ENCODE measurements at regions not wholly inside any gene's neighbourhood (a gene's known extent, or its start where the extent isn't known, plus 50 kb on each side); places are given as distances from the start of the nearest gene placed in this dataset.
"Not testable (repeated sequence)": the region's sequence is repeated elsewhere in the genome, so short reads cannot be mapped to it uniquely, and the experiment has no call there.

- ATAC-seq (ENCODE audit: low FRiP score in 2 of 2) = peak; percentile 85 to 97
- not testable (repeated sequence) for H3K4me3 ChIP-seq, H3K4me1 ChIP-seq, H3K36me3 ChIP-seq, DNase-seq, H3K27me3 ChIP-seq, H3K9me3 ChIP-seq
- TF ChIP-seq POLR2AphosphoS5 (IDR thresholded peaks at IDR 0.05) = peak in 1 of 2 donors; percentile 36
- TF ChIP-seq POLR2A (IDR thresholded peaks at IDR 0.05) = peak in 1 of 4 donors; percentile 45
- WGBS, 2 donors = 11 to 23% methylated on average over 7 to 8 of the region's 14 CpGs
- peak overlapping the region in 2 of 4 donors; percentile 36 to 71 for H3K27ac ChIP-seq
Observed at GRCh38 chr1:817071-817599, 106.6 kb upstream of the SAMD11 start.

- peak in 1 of 2 donors; percentile 58 for DNase-seq
- peak; percentile 37 to 44 for ATAC-seq (ENCODE audit: low FRiP score in 2 of 2)
- H3K27ac ChIP-seq = peak overlapping the region; percentile 32 to 74 (median 62)
- H3K36me3 ChIP-seq, H3K4me3 ChIP-seq, H3K9me3 ChIP-seq, H3K27me3 ChIP-seq, H3K4me1 ChIP-seq: not testable (repeated sequence)
- WGBS, 2 donors = 22 to 54% methylated on average over 5 to 7 of the region's 20 CpGs
Observed at GRCh38 chr1:817658-818617, 105.8 kb upstream of the SAMD11 start.

GRCh38 chr1:818618-819291, 105.0 kb upstream of the SAMD11 start:
- ATAC-seq (ENCODE audit: low FRiP score in 2 of 2) (peak in 1 of 2 donors; percentile 27), DNase-seq (peak in 1 of 2 donors; percentile 32)
- H3K4me1 ChIP-seq = peaks cover 0 to 7% (median 3%) of the 10 kb centered on the region in 4 donors
- H3K27me3 ChIP-seq = no peaks in the 10 kb centered on the region
- TF ChIP-seq POLR2A (IDR thresholded peaks at IDR 0.05) (no peak), EP300 (IDR thresholded peaks at IDR 0.05) (no peak), CTCF (IDR thresholded peaks at IDR 0.05) (no peak), POLR2AphosphoS5 (IDR thresholded peaks at IDR 0.05) (no peak)
- 61% methylated on average over 11 to 13 of the region's 13 CpGs for WGBS, 2 donors
- no peaks in the 10 kb centered on the region for H3K9me3 ChIP-seq
- no peak overlapping the region for H3K27ac ChIP-seq
- no peak overlapping the region for H3K4me3 ChIP-seq
- H3K36me3 ChIP-seq = no peaks in the 10 kb centered on the region

GRCh38 chr1:820962-821361, 102.8 kb upstream of the SAMD11 start:
- Histone ChIP-seq H3K4me1 (peaks cover under 1 to 7% (median 5%) of the 10 kb centered on the region in 4 donors), H3K4me3 (no peak overlapping the region), H3K27ac (peak overlapping the region in 1 of 4 donors; percentile 7), H3K9me3 (no peaks in the 10 kb centered on the region), H3K36me3 (no peaks in the 10 kb centered on the region), H3K27me3 (no peaks in the 10 kb centered on the region)
- WGBS, 2 donors = 92 to 96% methylated on average over 7 of the region's 7 CpGs
- ATAC-seq (ENCODE audit: low FRiP score in 2 of 2) = no peak
- no peak for DNase-seq
- TF ChIP-seq EP300 (IDR thresholded peaks at IDR 0.05) (no peak), POLR2AphosphoS5 (IDR thresholded peaks at IDR 0.05) (no peak), CTCF (IDR thresholded peaks at IDR 0.05) (no peak), POLR2A (IDR thresholded peaks at IDR 0.05) (no peak)

GRCh38 chr1:826808-827207, 96.9 kb upstream of the SAMD11 start:
- H3K27me3 ChIP-seq, H3K9me3 ChIP-seq, H3K36me3 ChIP-seq, DNase-seq, H3K4me1 ChIP-seq: not testable (repeated sequence)
- Histone ChIP-seq H3K27ac (peak overlapping the region; percentile 87 to 97 (median 92)), H3K4me3 (peak overlapping the region; percentile 15 to 61 (median 58))
- 0 to 1% methylated on average over 6 to 8 of the region's 21 CpGs for WGBS, 2 donors
- peak; percentile 53 to 75 for ATAC-seq (ENCODE audit: low FRiP score in 2 of 2)

Data from upper lobe of left lung (tissue), 6 donors.